Brain pericyte (primary cell): ENCODE measurements at regions not wholly inside any gene's neighbourhood (a gene's known extent, or its start where the extent isn't known, plus 50 kb on each side); places are given as distances from the start of the nearest gene placed in this dataset.
A peak's percentile ranks its signal among the peaks of the same experiment; 100 is the strongest.
"Not testable (repeated sequence)": the region's sequence is repeated elsewhere in the genome, so short reads cannot be mapped to it uniquely, and the experiment has no call there.

Experiments
- DNase-seq: peaks from one replicate; pipeline ENCODE4 v3.0.0-alpha.2; 2012; ENCODE audit warnings: low read depth, low spot score

DNA sequence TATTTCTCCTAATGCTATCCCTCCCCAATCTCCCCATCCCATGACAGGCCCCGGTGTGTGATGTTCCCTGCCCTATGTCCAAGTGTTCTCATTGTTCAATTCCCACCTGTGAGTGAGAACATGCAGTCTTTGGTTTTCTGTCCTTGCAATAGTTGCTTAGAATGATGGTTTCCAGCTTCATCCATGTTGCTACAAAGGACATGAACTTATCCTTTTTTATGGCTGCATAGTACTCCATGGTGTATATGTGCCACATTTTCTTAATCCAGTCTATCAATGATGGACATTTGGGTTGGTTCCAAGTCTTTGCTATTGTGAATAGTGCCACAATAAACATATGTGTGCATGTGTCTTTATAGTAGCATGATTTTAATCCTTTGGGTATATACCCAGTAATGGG is 51.3 kb upstream of the RIOK2 start:
- DNase-seq: not testable (repeated sequence)

DNA sequence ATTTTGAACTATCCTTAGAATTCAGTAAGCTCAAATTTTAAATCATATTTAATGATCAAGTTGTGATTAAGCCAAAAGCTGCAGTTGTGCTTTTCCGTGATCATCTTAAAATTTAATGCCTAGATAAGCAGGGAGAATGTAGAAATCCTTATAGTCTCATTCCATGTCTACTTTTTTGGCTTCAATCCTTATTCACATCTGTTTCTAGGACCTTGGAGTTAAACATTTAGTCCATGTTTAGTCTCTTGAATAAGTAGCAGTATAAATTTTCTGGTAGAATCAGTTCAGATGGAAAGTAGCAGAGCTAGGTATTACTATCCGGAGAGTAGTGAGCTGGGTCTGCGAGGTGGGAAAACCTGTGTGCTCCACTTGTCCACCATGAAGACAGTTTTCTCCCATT is 59.3 kb upstream of the RIOK2 start:
- DNase-seq: no peak

DNA sequence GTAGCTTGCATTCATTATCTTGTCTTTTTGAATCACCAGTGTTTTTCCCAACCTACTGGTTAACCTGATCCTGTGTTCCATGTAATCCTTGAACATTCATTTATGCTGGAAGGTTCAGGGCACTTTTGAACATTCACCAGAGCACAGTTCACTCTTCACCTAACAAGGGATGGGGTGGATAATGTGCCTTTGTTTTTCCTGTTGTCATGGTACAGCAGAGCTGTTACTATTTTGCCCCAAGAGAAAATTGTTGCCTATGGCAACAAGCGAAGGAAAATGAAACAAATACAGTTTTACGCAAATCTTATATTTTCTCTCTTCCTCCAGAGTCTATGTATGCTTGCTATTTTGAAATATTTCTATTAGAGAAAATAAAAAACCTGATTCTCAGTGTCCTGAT is 60.3 kb upstream of the RIOK2 start:
- no peak for DNase-seq

DNA sequence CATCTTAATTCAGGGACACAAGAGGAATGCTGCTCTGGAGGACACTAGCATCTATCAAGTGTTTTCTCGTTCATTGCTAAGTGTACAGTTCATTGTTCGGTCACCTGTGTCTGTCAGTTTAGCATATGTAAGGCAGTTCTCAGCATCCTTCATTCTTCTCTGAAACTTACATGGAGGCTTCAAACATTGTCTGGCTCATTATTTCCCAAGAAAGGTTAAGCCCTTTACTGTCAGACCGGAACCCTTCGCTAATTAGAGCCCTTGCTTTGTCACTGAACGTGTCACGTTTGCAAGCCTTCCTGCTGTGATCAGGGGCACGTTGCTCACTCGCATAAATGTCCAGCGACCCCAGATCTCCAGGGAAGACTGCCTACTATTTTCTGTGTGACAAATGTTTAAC is 62.3 kb upstream of the RIOK2 start:
- no peak for DNase-seq

DNA sequence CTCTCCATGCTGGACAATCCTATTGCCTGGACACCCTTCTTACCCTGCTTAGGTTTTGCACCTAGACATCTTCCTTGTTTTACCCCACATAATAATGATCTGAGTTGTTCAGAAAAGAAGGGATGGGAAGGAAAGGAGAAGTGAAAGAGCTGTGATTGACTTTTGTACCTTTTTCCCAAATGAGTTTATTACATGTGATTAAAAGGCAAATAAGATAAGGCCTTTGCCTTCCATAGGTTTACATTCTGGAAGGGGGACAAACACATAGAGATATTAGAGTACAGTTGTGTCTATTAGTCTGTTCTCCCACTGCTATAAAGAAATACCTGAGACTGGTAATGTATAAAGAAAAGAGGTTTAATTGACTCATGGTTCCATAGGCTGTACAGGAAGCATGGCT is 67.1 kb upstream of the RIOK2 start:
- DNase-seq: no peak

DNA sequence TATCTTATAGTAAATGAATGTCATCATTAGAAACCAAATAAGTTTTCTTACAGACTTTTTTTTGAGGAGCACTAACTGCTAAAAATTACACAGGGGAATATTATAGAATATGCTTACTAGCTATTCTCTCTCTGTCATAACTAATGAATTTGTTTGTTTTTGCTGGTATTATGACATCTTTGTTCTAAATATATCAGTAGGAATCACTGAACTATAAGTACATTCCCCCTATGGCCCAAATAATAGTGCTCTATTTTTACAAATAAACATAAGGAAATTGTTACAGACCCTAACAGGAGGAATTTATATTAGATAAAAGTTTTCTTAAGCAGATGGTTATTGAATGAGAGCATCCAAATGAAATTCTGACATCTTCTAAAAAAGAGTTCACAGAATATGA is 83.0 kb upstream of the RIOK2 start:
- no peak for DNase-seq

DNA sequence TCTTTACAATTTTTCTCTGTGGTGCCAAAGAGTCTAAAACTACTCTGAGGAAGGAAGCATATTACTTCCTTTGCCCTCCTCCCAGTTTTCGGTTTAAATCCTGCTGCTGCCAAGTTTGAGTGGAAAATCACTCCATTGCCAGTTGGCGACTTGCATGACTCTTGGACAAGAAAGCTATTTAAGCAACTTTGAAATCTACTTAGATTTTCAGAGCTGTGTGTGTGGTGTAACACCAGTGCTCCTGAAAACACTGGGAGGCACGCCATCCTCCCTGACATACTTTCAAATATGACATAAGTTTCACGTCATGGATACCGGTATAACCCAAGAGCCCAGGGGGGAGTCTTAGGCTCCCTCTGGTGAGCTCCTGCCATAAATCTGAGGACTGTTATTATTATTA is 83.5 kb upstream of the RIOK2 start:
- DNase-seq: no peak

DNA sequence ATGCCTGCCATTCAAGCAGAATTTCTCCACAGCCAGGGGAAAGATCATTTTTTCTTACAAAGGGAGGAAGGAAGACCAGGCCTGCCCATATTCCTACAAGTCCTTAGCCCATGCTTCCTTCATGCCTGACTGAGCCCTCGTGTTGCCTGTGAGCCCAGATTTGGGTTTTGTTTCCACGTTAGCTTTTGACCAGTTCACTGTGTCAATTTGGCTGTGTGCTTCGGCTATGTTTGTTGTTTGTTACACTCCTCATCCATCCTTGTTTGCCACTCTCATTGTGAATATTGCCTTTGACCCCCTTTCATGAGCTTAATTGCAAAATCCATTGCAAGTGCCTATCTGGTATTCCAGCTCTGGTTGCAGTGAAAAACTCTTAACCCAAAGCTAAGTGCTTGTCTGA is 84.7 kb upstream of the RIOK2 start:
- DNase-seq: no peak

DNA sequence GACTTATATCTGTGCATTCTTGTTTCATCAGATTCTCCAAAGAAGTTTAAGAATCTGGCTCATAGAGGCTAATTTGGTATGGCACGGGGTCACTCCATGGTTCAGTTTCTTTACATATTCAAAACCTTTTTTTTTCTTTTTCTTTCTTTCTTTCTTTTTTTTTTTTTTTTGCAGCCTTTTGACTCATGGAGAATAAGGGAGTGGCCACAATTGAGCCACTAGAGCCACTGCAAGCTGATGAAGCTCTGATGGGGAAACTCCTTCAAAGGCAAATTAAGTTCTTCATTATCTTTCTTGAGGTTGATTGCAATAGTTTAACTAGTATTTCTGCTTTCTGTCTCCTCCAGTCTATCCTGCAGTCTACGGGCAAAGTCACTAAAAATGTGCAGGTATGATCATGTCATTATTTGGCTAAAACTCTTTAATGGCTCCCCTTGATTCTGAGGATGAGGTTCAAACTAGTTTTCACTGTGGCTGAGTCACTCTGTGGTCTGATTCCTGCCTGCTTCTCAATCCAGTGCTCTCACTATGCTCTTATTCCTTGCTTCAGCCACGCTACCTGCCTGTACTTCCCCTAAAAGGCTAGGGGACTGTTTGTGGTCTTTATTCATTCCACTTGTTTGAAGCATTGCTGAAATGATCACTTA is 93.5 kb upstream of the RIOK2 start:
- no peak for DNase-seq

DNA sequence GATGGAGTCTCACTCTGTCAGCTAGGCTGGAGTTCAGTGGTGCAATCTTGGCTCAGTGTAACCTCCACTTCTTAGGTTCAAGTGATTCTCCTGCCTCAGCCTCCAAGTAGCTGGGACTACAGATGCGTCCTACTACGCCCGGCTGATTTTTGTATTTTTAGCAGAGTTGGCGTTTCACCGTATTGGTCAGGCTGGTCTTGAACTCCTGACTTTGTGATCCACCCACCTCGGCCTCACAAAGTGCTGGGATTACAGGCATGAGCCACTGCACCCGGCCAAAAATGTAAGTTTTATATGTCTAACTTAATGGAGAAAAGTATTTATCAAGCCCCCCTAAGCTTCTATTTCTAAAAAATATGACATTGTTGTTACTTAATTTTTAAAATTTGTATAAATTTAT is 98.2 kb upstream of the RIOK2 start:
- DNase-seq: no peak

DNA sequence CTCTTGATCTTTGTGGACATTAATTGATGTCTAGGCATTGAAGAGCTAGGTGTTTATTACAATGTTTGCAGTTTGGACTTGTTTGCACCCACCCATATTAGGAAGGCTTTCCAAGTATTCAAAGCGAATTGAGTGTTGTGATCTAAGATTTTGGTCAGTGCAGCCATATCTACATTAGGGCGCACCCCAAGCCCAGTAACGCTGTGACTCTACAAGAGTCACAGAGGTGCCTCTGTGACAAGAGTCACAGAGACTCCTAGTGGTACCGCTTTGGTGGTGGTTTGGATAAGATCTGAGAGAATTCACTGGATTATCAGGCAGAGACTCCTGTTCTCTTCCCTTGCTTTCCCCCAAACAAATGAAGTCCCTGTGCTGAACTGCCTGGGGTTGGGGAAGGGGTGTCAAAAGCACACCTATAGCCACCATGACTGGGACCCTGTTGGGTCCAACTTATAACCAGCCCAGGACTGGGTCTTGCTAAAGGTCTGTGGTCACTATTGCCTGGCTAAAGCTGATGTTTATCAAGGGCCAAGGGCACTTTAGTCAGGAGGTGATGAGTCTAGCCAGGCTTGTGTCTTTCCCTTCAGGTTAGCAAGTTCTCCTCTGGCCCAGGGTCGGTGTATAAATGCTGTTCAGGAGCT is 114.1 kb upstream of the RIOK2 start:
- no peak for DNase-seq

DNA sequence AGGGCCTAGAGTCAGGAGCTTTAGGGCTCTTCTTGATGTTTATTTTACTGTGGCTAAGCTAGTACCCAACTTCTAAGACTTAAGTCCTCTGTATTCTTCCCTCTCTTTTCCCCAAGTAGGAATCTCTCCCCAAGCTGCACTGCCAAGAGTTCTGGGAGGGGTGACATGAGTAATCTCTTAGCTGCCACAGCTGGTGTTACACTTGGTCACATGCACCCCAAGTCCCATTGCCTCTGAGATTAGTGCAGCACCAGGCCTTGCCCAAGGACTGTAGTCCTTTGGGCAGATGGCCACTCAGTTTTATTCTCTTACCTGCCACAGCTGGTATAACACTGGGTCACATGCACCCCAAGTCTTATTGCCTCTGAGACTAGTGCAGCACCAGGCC is 114.7 kb upstream of the RIOK2 start:
- DNase-seq: no peak

DNA sequence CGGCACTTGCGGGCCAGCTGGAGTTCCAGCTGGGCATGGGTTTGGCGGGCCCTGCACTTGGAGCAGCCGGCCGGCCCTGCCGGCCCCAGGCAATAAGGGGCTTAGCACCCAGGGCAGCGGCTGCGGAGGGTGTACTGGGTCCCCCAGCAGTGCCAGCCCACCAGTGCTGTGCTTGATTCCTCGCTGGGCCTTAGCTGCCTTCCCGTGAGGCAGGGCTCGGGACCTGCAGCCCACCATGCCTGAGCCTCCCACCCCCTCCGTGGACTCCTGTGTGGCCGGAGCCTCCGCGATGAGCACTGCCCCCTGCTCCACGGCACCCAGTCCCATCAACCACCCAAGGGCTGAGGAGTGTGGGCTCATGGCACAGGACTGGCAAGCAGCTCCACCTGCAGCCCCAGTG is 118.1 kb upstream of the RIOK2 start:
- DNase-seq: not testable (repeated sequence)

DNA sequence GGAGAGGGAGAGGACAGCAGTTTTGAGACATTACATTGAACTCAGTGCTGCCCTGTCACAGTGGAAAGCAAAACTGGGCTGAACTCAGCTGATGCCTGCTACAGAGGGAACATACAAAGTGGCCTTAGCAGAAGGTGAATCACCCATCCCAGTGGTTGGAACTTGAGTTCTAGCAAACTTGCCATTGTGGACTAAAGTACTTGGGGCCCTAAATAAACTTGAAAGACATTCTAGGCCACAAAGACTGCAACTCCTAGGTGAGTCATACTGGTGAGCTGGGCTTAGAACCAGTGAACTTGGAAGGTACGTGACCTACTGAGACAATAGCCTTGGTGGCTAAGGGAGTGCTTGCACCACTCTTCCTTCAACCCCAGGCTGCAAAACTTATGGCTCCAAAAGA is 155.7 kb upstream of the RIOK2 start:
- DNase-seq: no peak

DNA sequence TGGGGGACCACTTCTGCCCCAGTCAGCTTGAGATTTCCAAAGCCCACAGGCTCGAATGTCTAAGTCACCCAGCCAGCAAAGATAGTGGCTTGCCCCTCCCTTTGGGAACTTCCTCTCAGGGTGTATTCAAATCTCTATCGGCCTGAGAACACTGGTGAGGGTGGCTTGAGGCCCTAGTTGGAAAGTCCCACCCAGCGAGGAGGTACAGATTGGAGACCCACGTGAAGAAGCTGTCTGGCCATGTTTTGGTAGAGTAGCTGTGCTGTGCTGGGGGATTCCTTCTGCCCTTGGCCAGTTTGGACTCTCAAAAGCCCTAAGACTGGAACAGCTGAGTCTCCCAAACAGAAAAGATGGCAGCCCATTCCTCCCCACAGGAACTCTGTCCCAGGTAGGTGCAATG is 172.7 kb upstream of the RIOK2 start:
- DNase-seq: no peak

DNA sequence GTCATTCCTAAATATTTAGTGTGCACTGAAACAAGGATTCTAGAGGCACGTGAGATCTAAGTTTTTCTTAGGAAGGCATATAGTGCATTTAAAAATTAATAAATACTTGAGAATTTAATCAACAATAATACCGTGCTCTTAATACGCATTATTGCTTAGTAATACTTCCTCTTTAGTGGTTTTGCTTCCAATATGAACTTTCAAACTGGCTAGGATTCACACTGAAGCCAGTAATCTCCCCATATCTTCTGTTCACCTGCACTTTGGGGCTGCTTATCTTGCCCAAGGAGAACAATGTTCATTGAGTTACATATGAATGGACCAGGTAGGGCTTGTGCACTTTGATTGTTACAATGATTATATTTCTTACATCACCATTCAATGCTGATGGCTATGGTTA is 180.5 kb upstream of the RIOK2 start:
- DNase-seq: no peak

DNA sequence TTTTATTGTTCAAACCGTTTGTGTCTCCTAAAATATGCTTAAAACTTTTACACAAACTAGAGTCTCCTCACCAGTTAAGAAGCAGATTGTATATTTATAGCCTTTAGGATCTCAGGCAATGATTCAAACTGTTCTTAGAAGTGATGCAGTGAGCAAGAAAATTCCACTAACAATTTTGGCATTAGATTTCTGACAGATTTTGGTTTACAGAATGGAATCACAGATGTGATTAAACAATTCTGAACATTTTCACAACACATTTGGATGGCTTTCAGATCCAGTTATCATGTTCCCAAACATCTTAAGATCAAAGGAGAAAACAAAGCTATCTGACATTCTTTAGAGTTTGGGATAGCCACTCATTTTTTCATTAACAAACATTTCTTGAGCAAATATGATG is 181.7 kb upstream of the RIOK2 start:
- no peak for DNase-seq

DNA sequence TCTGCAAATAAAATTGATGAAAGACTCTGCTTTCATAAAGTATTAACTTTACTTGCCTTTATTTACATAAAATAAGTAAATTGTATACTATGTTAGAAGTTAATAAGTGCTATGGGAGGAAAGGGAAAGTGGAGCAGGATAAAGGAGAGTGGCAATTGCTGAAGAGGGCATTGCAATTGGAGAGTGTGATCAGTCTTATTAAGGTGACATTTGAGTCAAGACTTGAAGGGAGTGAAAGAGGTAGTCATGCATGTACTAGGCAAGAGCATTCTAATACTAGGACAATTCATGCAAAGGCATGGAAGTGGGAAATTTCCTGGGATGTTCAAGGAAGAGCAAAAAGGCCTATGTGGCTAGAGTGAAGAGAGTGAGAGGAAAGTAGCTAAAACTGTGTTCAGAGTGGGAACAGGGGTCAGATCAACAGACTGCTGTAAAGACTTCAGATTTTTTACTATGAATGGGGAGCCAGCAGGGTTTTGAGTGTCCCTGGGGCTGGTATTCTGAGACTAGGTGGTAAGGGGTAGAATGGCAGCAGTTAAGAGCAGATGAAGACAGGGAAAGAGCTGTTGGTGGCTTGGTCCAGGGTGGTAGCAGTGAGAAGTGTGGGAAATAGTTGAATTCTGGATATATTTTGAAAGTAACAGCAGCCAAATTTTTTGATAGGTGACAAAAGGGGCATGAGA is 182.3 kb upstream of the RIOK2 start:
- no peak for DNase-seq

DNA sequence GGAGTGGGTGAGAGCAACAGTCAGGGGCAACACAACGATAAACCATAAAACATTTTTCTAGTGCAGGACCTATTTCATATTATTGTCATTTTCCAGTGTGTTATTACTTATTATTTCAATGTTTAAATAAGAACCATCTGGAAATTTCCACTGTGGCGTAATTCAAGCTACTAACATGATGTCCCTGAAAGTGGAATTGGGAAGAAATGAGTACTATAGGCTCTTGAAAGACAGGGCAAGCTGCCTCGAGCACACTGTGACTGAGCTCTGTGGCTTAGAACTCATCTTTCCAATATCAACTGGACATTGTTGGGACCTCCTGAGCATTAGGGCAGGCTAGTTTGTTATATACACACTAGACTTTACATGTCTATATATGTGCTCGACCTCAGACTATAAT is 182.9 kb upstream of the RIOK2 start:
- DNase-seq: no peak

DNA sequence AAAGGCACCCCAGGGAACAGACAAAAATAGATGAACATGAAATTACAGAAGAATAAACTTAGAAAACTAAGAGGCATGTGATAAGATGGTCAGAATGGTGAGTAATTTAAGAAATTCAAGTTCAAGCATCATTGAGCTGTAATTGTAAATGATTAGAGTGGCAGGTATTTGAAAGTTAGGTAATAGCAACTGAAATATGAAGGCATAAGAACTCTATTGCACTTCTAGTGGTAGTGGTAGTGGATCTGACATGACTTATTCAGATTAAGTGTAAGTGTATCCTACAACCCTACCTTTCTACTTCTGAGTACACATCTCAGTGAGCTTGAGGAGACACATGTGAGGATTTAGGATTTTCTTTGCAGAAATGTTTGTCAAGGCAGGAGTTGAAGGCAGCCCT is 192.9 kb upstream of the RIOK2 start:
- DNase-seq: no peak

DNA sequence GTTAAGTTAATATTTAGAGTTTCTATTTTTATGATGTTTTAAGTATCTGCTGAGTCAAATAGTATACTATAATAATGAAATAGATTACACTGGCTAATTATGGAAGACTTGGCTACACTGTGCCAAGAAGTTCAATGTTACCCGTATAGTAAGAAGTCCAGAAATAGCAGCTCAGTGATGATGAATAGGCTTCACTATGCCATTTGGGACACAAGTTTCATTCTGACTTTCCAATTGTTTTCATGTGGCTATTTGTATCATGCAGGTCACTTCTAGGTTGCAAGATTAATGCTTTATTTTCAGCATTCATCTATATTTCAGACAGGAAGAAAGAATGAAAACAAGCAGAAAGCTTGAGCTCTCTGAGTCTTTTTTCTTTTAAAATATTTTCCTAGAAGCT is 194.5 kb upstream of the RIOK2 start:
- DNase-seq: no peak

DNA sequence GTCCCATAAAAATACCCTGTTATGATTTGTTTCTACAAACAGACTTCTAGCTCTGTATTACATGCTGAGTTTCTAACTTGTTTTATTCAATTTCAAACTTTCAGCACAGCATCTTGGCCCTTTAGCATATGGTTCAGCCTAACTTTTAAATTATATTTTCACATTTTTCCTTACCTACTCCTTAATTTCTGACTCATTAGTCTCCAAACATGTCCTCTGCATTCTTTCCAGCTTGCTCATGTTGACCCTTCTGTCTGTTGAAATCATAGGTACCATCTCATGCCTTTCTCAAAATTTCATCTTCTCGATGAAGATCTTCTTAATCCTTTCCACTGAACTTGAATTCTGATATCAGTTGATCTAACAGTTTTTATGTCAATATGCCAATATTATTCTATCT is 200.9 kb upstream of the RIOK2 start:
- peak; percentile 4 for DNase-seq

DNA sequence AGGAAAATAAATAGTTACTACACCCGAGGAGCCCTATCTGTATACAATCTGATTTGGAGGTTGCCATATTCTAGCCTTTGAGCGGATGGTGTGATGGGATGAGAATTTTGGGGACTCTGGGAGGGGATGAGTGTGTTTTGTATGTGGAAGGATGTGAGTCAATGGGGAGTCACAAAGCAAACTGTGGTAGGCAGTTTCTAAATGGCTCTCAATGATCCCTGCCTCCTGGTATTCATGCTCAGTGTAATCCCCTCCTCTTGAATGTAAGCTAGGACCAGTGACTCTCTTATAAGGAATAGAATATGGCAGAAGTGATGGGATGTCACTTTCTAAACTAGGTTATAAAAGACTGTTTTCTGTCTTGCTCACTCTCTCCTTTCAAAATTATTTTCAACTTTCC is 205.7 kb upstream of the RIOK2 start:
- no peak for DNase-seq
